Upper lobe of left lung (tissue), 6 donors: ENCODE measurements at regions not wholly inside any gene's neighbourhood (a gene's known extent, or its start where the extent isn't known, plus 50 kb on each side); places are given as distances from the start of the nearest gene placed in this dataset.
"Not testable (repeated sequence)": the region's sequence is repeated elsewhere in the genome, so short reads cannot be mapped to it uniquely, and the experiment has no call there.

Experiments used
- ATAC-seq, 2 donors: fragments of 200-7000 bp; cut with Tn5 transposase; one replicate each; pipeline ENCODE4 v1.9.1; 2022; ENCODE audit warnings: mild to moderate bottlenecking in 2 of 2, moderate library complexity in 2 of 2; ENCODE audit not compliant: low FRiP score in 2 of 2
- DNase-seq, 2 donors: peaks; one replicate each; pipeline ENCODE4 v3.0.0-alpha.2; 2019 to 2020
- H3K27ac ChIP-seq, 4 donors: fragments of 200-600 bp; sonication (generic); one replicate each; pipeline ENCODE4 v1.5.1; 2016 to 2019
- H3K27me3 ChIP-seq, 4 donors: fragments of 200-600 bp; sonication (generic); one replicate each; pipeline ENCODE4 v1.5.1; 2017 to 2019
- H3K36me3 ChIP-seq, 4 donors: fragments of 200-600 bp; sonication (generic); one replicate each; pipeline ENCODE4 v1.5.1; 2016 to 2019
- H3K4me1 ChIP-seq, 4 donors: fragments of 200-600 bp; sonication (generic); one replicate each; pipeline ENCODE4 v1.5.1; 2018 to 2019
- H3K4me3 ChIP-seq, 4 donors: fragments of 200-600 bp; sonication (generic); one replicate each; pipeline ENCODE4 v1.5.1; 2017 to 2019; ENCODE audit warnings: mild to moderate bottlenecking in 2 of 4, moderate library complexity in 1 of 4
- H3K9me3 ChIP-seq, 4 donors: fragments of 200-600 bp; sonication (generic); one replicate each; pipeline ENCODE4 v1.5.1; 2018 to 2019
- WGBS, 2 donors: methylation state at CpG; one replicate each; pipeline ENCODE4 v1.1.5; 2017 to 2018; 5-methylcytosine and 5-hydroxymethylcytosine counted together
- donor health status: DM: no; HTN: no; CAD: no; lungs with moderate emphysema.
- donor health status: DM: no; HTN: yes; CAD: no; lungs with severe emphysema.

DNA sequence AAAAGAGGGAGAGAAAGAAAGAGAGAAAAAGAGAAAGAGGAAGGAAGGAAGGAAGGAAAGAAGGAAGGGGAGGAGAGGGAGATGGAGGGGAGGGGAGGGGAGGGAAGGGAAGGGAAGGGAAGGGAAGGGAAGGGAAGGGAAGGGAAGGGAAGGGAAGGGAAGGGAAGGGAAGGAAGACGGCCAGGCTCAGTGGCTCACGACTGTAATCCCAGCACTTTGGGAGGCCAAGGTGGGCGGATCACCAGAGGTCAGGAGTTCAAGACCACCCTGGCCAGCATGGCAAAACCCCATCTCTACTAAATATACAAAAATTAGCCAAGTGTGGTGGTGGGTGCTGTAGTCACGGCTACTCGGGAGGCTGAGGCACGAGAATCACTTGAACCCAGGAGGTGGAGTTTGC is 64.8 kb downstream of the RPS15A start:
- not testable (repeated sequence) for H3K27me3 ChIP-seq, ATAC-seq, H3K4me3 ChIP-seq, H3K4me1 ChIP-seq, DNase-seq, H3K9me3 ChIP-seq, H3K36me3 ChIP-seq, H3K27ac ChIP-seq
- 83 to 85% methylated on average over 4 to 6 of the region's 6 CpGs for WGBS, 2 donors

DNA sequence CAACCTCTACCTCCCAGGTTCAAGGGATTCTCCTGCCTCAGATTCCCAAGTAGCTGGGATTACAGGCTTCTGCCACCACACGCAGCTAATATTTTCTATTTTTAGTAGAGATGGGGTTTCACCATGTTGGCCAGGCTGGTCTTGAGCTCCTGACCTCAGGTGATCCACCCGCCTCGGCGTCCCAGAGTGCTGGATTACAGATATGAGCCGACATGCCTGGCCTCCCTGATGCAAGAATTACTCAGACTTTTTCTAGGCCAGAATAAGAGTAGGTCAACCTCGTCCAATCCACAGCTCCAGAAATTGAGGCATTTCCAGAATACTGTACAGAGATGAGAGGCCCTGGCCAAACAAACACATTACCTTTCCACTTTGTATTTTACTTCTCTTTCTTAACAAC is 70.2 kb downstream of the RPS15A start:
- H3K9me3 ChIP-seq, H3K27me3 ChIP-seq, H3K36me3 ChIP-seq, H3K4me3 ChIP-seq, H3K27ac ChIP-seq, DNase-seq, H3K4me1 ChIP-seq, ATAC-seq: not testable (repeated sequence)
- WGBS, 2 donors: 71% methylated on average over 1 of the region's 6 CpGs; no CpG with 5 or more reads in 1 of the 2 donors

DNA sequence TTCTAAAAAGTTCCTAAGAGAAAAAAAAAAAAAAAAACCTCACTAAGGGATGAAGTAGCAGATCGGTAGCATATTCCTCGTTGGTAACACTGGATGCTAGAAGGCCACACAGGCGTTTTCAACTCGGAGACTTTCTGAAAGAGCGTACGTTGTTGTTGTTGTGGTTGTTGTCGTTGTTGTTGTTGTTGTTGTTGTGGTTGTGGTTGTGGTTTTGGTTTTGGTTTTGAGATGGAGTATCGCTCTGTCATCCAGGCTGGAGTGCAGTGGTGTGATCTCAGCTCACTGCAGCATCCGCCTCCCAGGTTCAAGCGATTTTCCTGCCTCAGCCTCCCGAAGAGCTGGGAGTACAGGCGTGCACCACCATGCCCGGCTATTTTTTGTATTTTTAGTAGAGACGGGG is 77.6 kb downstream of the RPS15A start:
- H3K4me3 ChIP-seq, DNase-seq, H3K27me3 ChIP-seq, H3K9me3 ChIP-seq, H3K27ac ChIP-seq, H3K36me3 ChIP-seq, ATAC-seq, H3K4me1 ChIP-seq: not testable (repeated sequence)
- 73 to 74% methylated on average over 8 of the region's 14 CpGs for WGBS, 2 donors

DNA sequence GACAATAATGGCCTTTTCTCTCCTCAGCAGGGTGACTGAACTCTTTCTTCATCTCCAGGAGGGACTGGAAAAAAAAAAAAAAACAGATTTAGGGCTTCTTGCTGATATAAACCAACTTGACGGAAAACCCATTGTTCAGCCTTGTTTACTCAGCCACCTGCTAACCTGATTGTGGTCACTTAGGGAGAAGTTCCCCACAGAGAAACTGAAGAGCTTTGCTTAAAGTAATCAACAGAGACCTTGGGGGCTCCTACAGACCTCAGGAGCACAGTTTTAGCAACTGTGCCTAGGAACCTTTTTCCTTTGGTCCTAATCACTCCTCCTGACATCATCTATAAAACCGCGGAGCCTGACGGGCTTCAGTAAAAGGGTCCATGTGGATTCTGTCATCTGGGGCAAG is 79.5 kb downstream of the RPS15A start:
- H3K36me3 ChIP-seq, H3K27ac ChIP-seq, H3K4me3 ChIP-seq, H3K9me3 ChIP-seq, H3K27me3 ChIP-seq, ATAC-seq, H3K4me1 ChIP-seq, DNase-seq: not testable (repeated sequence)
- WGBS, 2 donors: 80 to 100% methylated on average over 1 of the region's 4 CpGs

DNA sequence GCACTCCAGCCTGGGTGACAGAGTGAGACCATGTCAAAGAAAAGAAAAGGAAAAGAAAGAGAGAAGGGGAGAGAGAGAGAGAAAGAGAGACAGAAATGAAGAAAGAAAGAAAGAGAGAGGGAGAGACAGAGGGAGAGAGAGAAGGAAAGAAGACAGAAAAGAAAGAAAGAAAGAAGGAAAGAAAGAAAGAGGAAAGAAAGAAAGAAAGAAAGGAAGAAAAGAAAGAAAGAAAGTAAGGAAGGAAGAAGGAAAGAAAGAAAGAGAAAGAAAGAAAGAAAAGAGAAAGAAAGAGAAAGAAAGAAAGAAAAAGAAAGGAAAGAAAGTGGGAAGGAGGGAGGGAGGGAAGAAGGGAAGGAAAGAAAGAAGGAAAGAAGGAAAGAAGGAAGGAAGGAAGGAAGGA is 88.9 kb downstream of the RPS15A start:
- H3K27me3 ChIP-seq: not testable (repeated sequence)

DNA sequence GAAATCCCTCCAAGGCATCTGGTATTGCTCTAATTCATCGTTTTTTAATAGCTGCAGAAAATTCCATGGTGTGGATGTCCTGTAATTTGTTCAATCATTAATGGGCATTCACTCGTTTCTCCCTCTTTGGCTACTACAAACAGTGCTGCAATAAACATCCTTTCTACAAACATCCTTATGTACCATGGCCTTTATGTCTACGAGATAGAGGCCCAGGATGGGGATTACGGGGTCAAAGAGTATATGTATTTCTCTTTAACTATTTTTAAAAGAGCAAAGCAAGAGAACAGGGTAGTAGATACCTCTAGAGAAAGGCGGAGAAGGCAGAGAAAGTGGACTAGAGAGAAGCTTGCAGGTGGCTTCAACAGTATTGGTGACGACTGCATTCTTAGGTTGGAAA is 94.1 kb downstream of the RPS15A start:
- WGBS, 2 donors: 53 to 55% methylated on average over 5 of the region's 6 CpGs
- H3K36me3 ChIP-seq, H3K4me1 ChIP-seq, DNase-seq, H3K4me3 ChIP-seq, H3K27ac ChIP-seq, H3K27me3 ChIP-seq, H3K9me3 ChIP-seq, ATAC-seq: not testable (repeated sequence)

More for the DNA sequence above, 88.9 kb downstream of the RPS15A start:
- not testable (repeated sequence) for H3K36me3 ChIP-seq, H3K9me3 ChIP-seq, ATAC-seq, DNase-seq, H3K27ac ChIP-seq, H3K4me3 ChIP-seq, H3K4me1 ChIP-seq

DNA sequence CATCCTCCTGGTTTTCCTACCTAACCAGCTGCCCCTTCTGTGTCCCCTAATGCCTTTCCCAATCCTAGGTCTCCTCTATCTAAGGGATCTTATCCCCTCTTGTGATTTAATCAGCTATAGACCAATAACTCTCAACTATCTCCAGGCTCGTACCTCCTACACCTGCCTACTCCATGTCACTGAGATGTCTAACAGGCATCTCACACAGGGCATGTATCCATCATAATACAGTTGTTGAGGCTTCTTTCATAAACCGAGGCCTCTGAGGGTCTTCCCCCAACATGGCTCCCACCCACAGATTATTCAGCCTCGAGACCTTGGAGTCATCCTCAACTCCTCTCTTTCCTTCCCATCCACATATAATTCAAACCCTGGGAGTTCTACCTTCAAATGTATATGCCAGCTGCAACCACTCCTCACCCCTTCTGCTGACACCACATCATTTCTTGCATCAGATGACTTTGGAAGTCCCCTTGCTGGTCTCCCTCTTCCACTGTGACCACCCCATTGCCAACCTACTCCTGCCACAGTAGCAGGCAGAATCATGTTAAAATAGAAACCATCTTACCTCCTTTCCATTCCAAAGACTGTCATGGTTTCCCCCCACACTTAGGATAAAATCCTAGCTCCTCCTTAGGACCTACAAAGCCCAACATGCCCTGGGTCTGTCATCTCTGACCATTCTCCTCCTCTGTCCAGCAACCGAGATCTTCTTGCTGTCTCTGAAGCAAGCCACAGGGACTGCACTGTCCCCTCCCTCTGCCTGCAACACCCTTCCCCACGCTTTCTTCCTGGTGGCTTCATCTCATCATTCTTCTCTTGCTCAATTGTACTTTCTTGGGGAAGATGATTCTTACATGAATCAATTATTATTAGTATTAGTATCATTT is 103.8 kb downstream of the RPS15A start:
- WGBS, 2 donors: 67% methylated on average over 1 of the region's 5 CpGs; no CpG with 5 or more reads in 1 of the 2 donors
- not testable (repeated sequence) for H3K36me3 ChIP-seq, H3K27ac ChIP-seq, DNase-seq, H3K4me3 ChIP-seq, H3K27me3 ChIP-seq, H3K4me1 ChIP-seq, H3K9me3 ChIP-seq
- peak in 1 of 2 donors; percentile 24 for ATAC-seq

DNA sequence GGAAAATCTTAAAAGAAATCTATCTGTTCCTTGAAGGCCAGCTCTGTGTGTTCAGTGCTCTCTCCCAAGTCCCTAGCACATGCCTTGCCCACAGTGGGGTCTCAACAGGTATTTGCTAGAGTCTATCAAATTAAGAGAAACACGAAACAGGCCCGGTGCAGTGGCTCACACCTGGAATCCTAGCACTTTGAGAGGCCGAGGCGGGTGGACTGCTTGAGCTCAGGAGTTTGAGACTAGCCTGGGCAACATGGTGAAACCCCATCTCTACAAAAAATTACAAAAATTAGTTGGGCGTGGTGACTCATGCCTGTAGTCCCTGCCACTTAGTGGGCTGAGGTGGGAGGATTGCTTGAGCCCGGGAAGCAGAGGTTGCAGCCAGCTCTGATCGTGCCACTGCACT is 83.9 kb upstream of the NOMO2 start:
- not testable (repeated sequence) for DNase-seq, H3K27me3 ChIP-seq, H3K4me1 ChIP-seq, H3K36me3 ChIP-seq, H3K27ac ChIP-seq, H3K9me3 ChIP-seq, ATAC-seq, H3K4me3 ChIP-seq
- 88% methylated on average over 1 of the region's 7 CpGs; no CpG with 5 or more reads in 1 of the 2 donors for WGBS, 2 donors

DNA sequence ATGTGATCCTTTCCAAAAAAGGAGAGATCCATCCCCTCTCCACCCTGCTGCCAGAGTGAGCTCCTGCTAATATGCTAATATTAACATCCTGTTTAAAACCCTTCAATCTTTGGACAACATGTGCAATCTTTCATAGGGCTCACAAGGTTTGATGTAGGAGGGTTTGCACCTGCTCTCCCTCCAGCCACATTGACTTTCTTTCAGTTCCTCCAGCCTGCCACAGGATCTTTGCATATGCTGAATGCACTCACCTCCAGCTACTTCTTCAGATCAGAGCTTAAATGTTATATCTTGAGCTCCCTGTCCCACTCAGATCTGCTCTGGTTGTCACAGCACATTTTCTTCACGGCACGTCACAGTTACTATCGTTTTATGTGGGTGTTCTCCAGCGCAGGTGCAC is 75.0 kb upstream of the NOMO2 start:
- not testable (repeated sequence) for ATAC-seq, DNase-seq, H3K27ac ChIP-seq, H3K9me3 ChIP-seq, H3K4me3 ChIP-seq, H3K4me1 ChIP-seq, H3K36me3 ChIP-seq, H3K27me3 ChIP-seq
- no CpG with 5 or more reads among the region's 4 CpGs for WGBS, 2 donors

DNA sequence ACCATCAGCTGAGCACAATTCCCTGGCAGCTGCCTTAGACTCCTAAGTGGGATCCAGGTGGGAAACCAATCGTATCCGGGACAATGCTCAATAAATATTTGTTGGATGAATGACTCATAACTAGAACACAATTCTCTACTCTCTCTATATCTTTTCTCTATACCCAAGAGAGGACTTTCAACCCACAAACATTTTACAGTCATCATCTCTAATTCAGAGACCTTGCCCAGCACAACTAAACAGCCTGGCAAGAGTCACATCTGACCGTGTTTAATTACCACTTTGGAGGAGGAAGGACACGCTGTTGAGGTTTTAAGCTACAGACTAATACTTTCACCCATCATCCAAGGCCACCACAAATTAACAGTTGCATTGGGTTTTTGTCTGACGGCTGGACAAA is 74.3 kb upstream of the NOMO2 start:
- 81 to 90% methylated on average over 3 of the region's 5 CpGs for WGBS, 2 donors
- H3K9me3 ChIP-seq, ATAC-seq, H3K36me3 ChIP-seq, H3K4me3 ChIP-seq, H3K4me1 ChIP-seq, H3K27me3 ChIP-seq, DNase-seq, H3K27ac ChIP-seq: not testable (repeated sequence)

DNA sequence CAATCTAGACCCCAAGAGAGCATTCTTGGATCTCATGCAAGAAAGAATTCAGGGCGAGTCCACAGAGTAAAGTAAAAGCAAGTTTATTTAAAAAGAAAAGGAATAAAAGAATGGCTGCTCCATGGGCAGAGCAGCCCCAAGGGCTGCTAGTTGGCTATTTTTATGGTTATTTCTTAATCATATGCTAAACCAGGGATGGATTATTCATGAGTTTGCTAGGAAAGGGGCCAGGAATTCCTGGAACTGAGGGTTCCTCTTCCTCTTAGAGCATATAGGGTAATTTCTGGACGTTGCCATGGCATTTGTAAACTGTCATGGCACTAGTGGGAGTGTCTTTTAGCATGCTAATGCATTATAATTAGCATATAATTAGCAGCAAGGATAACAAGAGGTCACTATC is 73.1 kb upstream of the NOMO2 start:
- not testable (repeated sequence) for H3K36me3 ChIP-seq, H3K4me1 ChIP-seq, H3K4me3 ChIP-seq, H3K27me3 ChIP-seq, H3K9me3 ChIP-seq, DNase-seq, H3K27ac ChIP-seq, ATAC-seq
- WGBS, 2 donors: no CpG with 5 or more reads among the region's 2 CpGs

DNA sequence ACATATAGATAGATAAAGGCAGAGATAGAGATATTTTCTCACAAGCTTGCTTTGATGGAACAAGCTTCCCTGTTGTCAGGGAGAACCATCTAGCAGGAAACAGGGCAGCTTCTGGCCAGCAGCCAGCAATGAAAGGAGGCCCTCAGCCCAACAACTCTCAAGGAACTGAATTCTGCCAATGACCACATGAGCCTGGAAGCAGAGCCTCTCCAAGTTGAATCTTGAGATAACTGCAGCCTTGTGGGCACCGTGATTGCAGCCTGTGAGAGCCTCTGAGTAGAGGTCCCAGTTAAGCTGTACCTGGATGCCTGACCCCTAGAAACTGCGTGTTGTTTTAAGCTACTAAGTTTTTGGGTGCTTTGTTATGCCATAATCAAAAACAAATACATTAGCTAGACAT is 69.8 kb upstream of the NOMO2 start:
- not testable (repeated sequence) for H3K27me3 ChIP-seq, H3K4me1 ChIP-seq, H3K4me3 ChIP-seq, H3K27ac ChIP-seq, DNase-seq, H3K36me3 ChIP-seq, ATAC-seq, H3K9me3 ChIP-seq
- WGBS, 2 donors: no CpG with 5 or more reads among the region's 2 CpGs

DNA sequence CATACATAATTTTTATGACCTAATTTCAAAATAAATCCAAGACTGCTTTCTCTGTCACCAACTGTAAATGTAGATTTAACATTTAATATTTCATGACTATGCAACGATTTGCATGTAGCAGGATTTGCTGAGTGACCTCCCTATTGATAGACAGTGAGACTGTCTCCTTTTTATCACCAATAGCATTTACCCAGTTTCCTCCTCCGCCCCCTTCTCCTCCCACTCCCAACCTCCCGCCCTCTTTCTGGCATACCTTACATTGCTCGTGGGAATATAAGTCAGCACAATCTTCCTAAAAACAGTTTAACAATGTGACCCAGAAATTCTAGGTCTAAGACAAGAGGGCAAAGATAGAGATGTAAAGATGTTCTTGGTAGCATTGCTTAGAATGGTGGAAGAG is 55.1 kb upstream of the NOMO2 start:
- H3K4me3 ChIP-seq, H3K27me3 ChIP-seq, ATAC-seq, H3K4me1 ChIP-seq, H3K9me3 ChIP-seq, DNase-seq, H3K27ac ChIP-seq, H3K36me3 ChIP-seq: not testable (repeated sequence)
- WGBS, 2 donors: 56 to 62% methylated on average over 4 of the region's 4 CpGs
